ENCODE measurements at regions not wholly inside any gene's neighbourhood (a gene's known extent, or its start where the extent isn't known, plus 50 kb on each side); places are given as distances from the start of the nearest gene placed in this dataset.
"Not testable (repeated sequence)": the region's sequence is repeated elsewhere in the genome, so short reads cannot be mapped to it uniquely, and the experiment has no call there.

DNA sequence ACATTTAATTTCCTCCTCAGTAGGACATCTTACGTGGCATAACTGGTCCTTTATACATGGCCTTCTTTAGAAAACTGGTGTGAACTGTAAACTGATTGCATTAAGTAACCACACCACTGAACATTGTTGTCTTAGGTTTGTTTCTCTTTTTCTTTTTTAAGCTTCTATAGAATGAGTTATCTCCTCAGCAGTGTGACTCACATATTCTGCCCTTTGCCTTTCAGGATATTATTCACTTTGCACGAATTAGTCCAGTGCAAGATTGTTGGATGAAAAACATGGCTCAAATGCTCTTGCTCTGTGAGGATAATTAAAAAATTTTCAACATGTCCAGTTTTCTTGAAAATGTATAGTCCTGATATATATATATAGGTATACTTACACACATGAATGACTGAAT, 147.6 kb downstream of the KBTBD8 start:
- Histone ChIP-seq H3K4me1 (no peaks in the 10 kb centered on the region), H3K27ac (no peak overlapping the region), H3K4me3 (no peak overlapping the region), H3K36me3 (no peaks in the 10 kb centered on the region), H3K9me3 (no peaks in the 10 kb centered on the region), H3K27me3 (no peaks in the 10 kb centered on the region)
- TF ChIP-seq, protein P1, sequence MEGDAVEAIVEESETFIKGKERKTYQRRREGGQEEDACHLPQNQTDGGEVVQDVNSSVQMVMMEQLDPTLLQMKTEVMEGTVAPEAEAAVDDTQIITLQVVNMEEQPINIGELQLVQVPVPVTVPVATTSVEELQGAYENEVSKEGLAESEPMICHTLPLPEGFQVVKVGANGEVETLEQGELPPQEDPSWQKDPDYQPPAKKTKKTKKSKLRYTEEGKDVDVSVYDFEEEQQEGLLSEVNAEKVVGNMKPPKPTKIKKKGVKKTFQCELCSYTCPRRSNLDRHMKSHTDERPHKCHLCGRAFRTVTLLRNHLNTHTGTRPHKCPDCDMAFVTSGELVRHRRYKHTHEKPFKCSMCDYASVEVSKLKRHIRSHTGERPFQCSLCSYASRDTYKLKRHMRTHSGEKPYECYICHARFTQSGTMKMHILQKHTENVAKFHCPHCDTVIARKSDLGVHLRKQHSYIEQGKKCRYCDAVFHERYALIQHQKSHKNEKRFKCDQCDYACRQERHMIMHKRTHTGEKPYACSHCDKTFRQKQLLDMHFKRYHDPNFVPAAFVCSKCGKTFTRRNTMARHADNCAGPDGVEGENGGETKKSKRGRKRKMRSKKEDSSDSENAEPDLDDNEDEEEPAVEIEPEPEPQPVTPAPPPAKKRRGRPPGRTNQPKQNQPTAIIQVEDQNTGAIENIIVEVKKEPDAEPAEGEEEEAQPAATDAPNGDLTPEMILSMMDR (IDR thresholded peaks at IDR 0.05), result no peak
- intact Hi-C loops (cut with DNase I), result no loop called here
- DNase-seq (no peak), ATAC-seq (no peak)

DNA sequence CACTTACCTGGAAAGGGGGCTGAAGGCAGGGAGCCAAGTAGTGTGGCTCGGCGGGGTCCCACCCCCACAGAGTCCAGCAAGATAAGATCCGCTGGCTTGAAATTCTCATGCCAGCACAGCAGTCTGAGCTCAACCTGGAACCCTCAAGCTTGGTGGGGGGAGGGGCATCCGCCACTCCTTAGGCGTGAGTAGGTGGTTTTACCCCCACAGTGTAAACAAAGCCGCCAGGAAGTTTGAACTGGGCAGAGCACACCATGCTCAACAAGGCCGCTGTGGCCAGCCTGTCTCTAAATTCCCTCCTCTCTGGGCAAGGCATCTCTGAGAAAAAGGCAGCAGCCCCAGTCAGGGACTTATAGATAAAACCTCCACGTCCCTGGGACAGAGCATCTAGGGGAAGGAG, 156.3 kb downstream of the KBTBD8 start:
- Histone ChIP-seq H3K4me1 (no peaks in the 10 kb centered on the region), H3K4me3 (no peak overlapping the region), H3K27ac (no peak overlapping the region), H3K9me3 (no peaks in the 10 kb centered on the region), H3K36me3 (no peaks in the 10 kb centered on the region), H3K27me3 (no peaks in the 10 kb centered on the region)
- DNase-seq (peak; percentile 69), ATAC-seq (peak; percentile 63)
- intact Hi-C loops (cut with DNase I), result no loop called here
- TF ChIP-seq, protein P1 (IDR thresholded peaks at IDR 0.05), result no peak

DNA sequence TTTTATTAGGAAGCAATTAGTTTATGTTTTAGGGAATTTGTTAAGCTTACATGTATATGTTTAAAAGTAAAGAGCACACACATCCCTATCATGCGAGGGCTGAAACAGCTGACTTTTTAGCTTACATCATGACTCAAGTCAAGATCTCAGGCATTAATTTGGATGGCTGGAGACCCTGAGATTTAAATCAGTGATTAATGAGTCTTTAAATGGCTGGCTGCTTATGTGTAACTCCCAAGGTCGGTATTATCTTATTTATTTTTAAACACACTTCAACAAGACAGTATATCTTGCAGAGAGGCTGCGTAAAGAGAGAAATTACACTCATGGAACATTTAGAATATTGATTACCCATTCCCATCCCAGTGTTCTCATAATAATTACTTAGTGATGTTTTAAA, 169.4 kb downstream of the KBTBD8 start:
- Histone ChIP-seq H3K4me3 (no peak overlapping the region), H3K27me3 (no peaks in the 10 kb centered on the region), H3K9me3 (no peaks in the 10 kb centered on the region), H3K4me1 (no peaks in the 10 kb centered on the region), H3K27ac (no peak overlapping the region), H3K36me3 (no peaks in the 10 kb centered on the region)
- DNase-seq (no peak), ATAC-seq (no peak)
- intact Hi-C loops (cut with DNase I), result no loop called here
- TF ChIP-seq, protein P1 (IDR thresholded peaks at IDR 0.05), result no peak

DNA sequence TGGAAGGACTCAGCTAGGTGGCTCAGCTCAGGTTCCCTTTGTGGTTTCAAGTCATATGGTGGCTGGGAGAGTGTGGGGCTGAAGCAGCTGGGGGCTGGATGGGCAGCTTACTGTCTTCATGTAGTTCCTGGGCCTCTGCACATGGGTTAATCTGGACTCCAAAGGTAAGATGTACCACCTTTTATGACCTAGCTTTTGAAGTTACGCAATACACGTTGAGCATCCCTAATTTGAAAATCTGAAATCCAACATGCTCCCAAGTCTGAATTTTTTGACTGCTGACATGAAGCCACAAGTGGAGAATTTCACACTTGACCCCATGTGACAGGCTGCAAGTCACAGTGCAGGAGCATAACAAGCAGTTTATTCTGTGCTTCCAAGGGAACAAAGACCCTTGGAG, 173.7 kb downstream of the KBTBD8 start:
- ATAC-seq, result no peak

DNA sequence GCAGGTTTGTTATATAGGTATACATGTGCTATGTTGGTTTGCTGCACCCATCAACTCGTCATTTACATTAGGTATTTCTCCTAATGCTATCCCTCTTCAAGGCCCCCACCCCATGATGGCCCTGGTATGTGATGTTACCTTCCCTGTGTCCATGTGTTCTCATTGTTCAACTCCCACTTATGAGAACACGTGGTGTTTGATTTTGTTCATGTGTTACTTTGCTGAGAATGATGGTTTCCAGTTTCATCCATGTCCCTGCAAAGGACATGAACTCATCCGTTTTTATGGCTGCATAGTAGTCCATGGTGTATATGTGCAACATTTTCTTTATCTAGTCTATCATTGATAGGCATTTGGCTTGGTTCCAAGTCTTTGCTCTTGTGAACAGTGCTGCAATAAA, 175.0 kb downstream of the KBTBD8 start:
- H3K27me3 ChIP-seq; H3K4me1 ChIP-seq; H3K4me3 ChIP-seq; ATAC-seq; DNase-seq; intact Hi-C loops (cut with DNase I); H3K36me3 ChIP-seq; H3K27ac ChIP-seq; H3K9me3 ChIP-seq: not testable (repeated sequence)

More for the DNA sequence above, 173.7 kb downstream of the KBTBD8 start:
- Histone ChIP-seq H3K36me3 (no peaks in the 10 kb centered on the region), H3K27me3 (no peaks in the 10 kb centered on the region), H3K9me3 (no peaks in the 10 kb centered on the region), H3K4me1 (no peaks in the 10 kb centered on the region), H3K4me3 (no peak overlapping the region), H3K27ac (no peak overlapping the region)
- intact Hi-C loops (cut with DNase I), result no loop called here
- TF ChIP-seq, protein P1 (IDR thresholded peaks at IDR 0.05), result no peak
- no peak for DNase-seq

GRCh38 chr3:67176396-67176795, 178.3 kb downstream of the KBTBD8 start:
- TF ChIP-seq, protein P1 (IDR thresholded peaks at IDR 0.05), result no peak
- DNase-seq, result no peak
- ATAC-seq, result no peak
- no peaks in the 10 kb centered on the region for H3K27me3 ChIP-seq
- H3K9me3 ChIP-seq, result no peaks in the 10 kb centered on the region
- no peak overlapping the region for H3K4me3 ChIP-seq
- H3K27ac ChIP-seq, result no peak overlapping the region
- no peaks in the 10 kb centered on the region for H3K36me3 ChIP-seq
- intact Hi-C loops (cut with DNase I), result no loop called here
- no peaks in the 10 kb centered on the region for H3K4me1 ChIP-seq

Measured in upper lobe of right lung (tissue), 1 donor.